ENCODE measurements at regions not wholly inside any gene's neighbourhood (a gene's known extent, or its start where the extent isn't known, plus 50 kb on each side); places are given as distances from the start of the nearest gene placed in this dataset.

GRCh38 chr1:56189454-56189853 lies 389.9 kb downstream of the PLPP3 start:
- TF ChIP-seq, protein P1, sequence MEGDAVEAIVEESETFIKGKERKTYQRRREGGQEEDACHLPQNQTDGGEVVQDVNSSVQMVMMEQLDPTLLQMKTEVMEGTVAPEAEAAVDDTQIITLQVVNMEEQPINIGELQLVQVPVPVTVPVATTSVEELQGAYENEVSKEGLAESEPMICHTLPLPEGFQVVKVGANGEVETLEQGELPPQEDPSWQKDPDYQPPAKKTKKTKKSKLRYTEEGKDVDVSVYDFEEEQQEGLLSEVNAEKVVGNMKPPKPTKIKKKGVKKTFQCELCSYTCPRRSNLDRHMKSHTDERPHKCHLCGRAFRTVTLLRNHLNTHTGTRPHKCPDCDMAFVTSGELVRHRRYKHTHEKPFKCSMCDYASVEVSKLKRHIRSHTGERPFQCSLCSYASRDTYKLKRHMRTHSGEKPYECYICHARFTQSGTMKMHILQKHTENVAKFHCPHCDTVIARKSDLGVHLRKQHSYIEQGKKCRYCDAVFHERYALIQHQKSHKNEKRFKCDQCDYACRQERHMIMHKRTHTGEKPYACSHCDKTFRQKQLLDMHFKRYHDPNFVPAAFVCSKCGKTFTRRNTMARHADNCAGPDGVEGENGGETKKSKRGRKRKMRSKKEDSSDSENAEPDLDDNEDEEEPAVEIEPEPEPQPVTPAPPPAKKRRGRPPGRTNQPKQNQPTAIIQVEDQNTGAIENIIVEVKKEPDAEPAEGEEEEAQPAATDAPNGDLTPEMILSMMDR (IDR thresholded peaks at IDR 0.05) = no peak
- TF ChIP-seq POLR2A (IDR thresholded peaks at IDR 0.05) = no peak

Data from lower leg skin (tissue), 3 donors.